HCT116 (cell line): ENCODE measurements at regions not wholly inside any gene's neighbourhood (a gene's known extent, or its start where the extent isn't known, plus 50 kb on each side); places are given as distances from the start of the nearest gene placed in this dataset.

Source experiments
- ATAC-seq: fragments of 200-7000 bp; cut with Tn5 transposase; 2 replicates; pipeline ENCODE4 v1.9.1; 2020; ENCODE audit warnings: mild to moderate bottlenecking, moderate library complexity
- BruUV-seq: library from RNA; stranded (reverse); fragments of 400-500 nt; replicated peaks from 2 replicates; lab custom pipeline; 2021; lab: Mats Ljungman, UMichigan
- CTCF ChIA-PET: fragments of 300-600 bp; sonication (Branson Sonifier 250); formaldehyde crosslinking; loops from one replicate; lab custom pipeline; 2021; ENCODE audit warnings: antibody characterized with exemption; lab: Charles Lee
- POLR2A ChIA-PET: fragments of 300-600, 350-600 bp; sonication (Branson Sonifier 250); formaldehyde crosslinking; loops from one replicate; lab custom pipeline; 2021; ENCODE audit warnings: antibody characterized with exemption; lab: Charles Lee
- RAD21 ChIA-PET, 2 experiments: fragments of 300-600 bp; sonication (Branson Sonifier 250); formaldehyde crosslinking; loops; one replicate each; lab custom pipeline; 2023; ENCODE audit warnings: low total read pairs in 2 of 2; ENCODE audit not compliant: uncharacterized antibody in 2 of 2, unreplicated experiment in 2 of 2, low non-redundant PET in 1 of 2; lab: Charles Lee
- DNase-seq: peaks from one replicate; pipeline ENCODE4 v3.0.0-alpha.2; 2010; ENCODE audit warnings: low read depth, low spot score
- H2AFZ ChIP-seq: fragments of 200-600 bp; shearing (Covaris generic), sonication (generic); 2 replicates; pipeline ENCODE4 v1.6.1; 2017; ENCODE audit warnings: low read depth, mixed run types, mixed read lengths, antibody characterized with exemption, low read length; ENCODE audit not compliant: poor library complexity, severe bottlenecking
- H3K27ac ChIP-seq: 2 replicates; pipeline ENCODE4 v1.5.1; 2012; ENCODE audit warnings: low read depth, low read length
- H3K27me3 ChIP-seq: fragments of 200-600 bp; sonication (generic); 2 replicates; pipeline ENCODE4 v1.6.1; 2016; ENCODE audit warnings: mixed run types, low read length, mixed read lengths; ENCODE audit not compliant: insufficient read depth
- H3K36me3 ChIP-seq, 2 experiments: fragments of 200-500 bp in 1 of 2; fragments of 200-600 bp in 1 of 2; sonication (Bioruptor generic) in 1 of 2; sonication (generic) in 1 of 2; 2 replicates each; pipeline versions ENCODE4 v1.5.1 to v1.6.1; 2014 to 2016; ENCODE audit warnings: low read length in 2 of 2, inconsistent platforms in 1 of 2, mixed read lengths in 1 of 2, mixed run types in 1 of 2; ENCODE audit not compliant: insufficient read depth in 2 of 2, control insufficient read depth in 1 of 2
- H3K4me1 ChIP-seq, 2 experiments: fragments of 200-600 bp in 1 of 2; sonication (generic) in 1 of 2; 2 replicates each; pipeline versions ENCODE4 v1.5.1 to v1.6.1; 2012 to 2017; ENCODE audit warnings: low read length in 2 of 2, inconsistent platforms in 1 of 2, mild to moderate bottlenecking in 1 of 2, mixed read lengths in 1 of 2, mixed run types in 1 of 2, moderate library complexity in 1 of 2; ENCODE audit not compliant: insufficient read depth in 2 of 2, control insufficient read depth in 1 of 2
- H3K4me2 ChIP-seq: fragments of 200-600 bp; sonication (generic); 2 replicates; pipeline ENCODE4 v1.6.1; 2017; ENCODE audit warnings: mixed run types, low read length, mixed read lengths
- H3K4me3 ChIP-seq, 2 experiments: fragments of 200-600 bp in 1 of 2; sonication (generic) in 1 of 2; replicated peaks in 1 of 2; 2 replicates each; pipeline ENCODE4 v1.5.1; 2011 to 2016; ENCODE audit warnings: low read length in 2 of 2, control low read depth in 1 of 2, low read depth in 1 of 2, mild to moderate bottlenecking in 1 of 2, mixed read lengths in 1 of 2, mixed run types in 1 of 2
- H3K79me2 ChIP-seq: fragments of 200-600 bp; sonication (generic); 2 replicates; pipeline ENCODE4 v1.6.1; 2017; ENCODE audit warnings: mild to moderate bottlenecking, mixed run types, low read length, moderate library complexity, mixed read lengths; ENCODE audit not compliant: insufficient read depth
- H3K9ac ChIP-seq: fragments of 200-600 bp; sonication (generic); 2 replicates; pipeline ENCODE4 v1.6.1; 2016; ENCODE audit warnings: low read length, mixed read lengths
- H3K9me2 ChIP-seq: fragments of 200-600 bp; sonication (generic), shearing (Covaris generic); 2 replicates; pipeline ENCODE4 v1.6.1; 2017; ENCODE audit warnings: mixed run types, mild to moderate bottlenecking, moderate library complexity; ENCODE audit not compliant: insufficient read depth
- H3K9me3 ChIP-seq, 2 experiments: fragments of 200-500 bp in 1 of 2; fragments of 200-600 bp in 1 of 2; sonication (Bioruptor generic) in 1 of 2; sonication (generic) in 1 of 2; 2 replicates each; pipeline ENCODE4 v1.6.1; 2014 to 2017; ENCODE audit warnings: low read length in 2 of 2, mixed read lengths in 2 of 2, inconsistent platforms in 1 of 2, low read depth in 1 of 2, mild to moderate bottlenecking in 1 of 2, mixed run types in 1 of 2, moderate library complexity in 1 of 2; ENCODE audit not compliant: control insufficient read depth in 1 of 2, insufficient read depth in 1 of 2
- H4K20me1 ChIP-seq: fragments of 200-600 bp; sonication (generic), shearing (Covaris generic); 2 replicates; pipeline ENCODE4 v1.6.1; 2017; ENCODE audit warnings: mixed run types, mild to moderate bottlenecking, moderate library complexity; ENCODE audit not compliant: insufficient read depth
- ATF3 ChIP-seq: IDR thresholded peaks from 2 replicates; pipeline ENCODE4 v1.6.1; 2012
- CEBPB ChIP-seq: IDR thresholded peaks from 2 replicates; pipeline ENCODE4 v1.6.1; 2012; ENCODE audit warnings: low read depth
- EGR1 ChIP-seq: IDR thresholded peaks from 2 replicates; pipeline ENCODE4 v1.6.1; 2012; ENCODE audit warnings: low read depth
- EZH2 ChIP-seq: fragments of 200-600 bp; sonication (generic); IDR thresholded peaks from 2 replicates; pipeline ENCODE4 v1.6.1; 2017; ENCODE audit warnings: antibody characterized with exemption, mixed run types
- FOSL1 ChIP-seq: IDR thresholded peaks from 2 replicates; pipeline ENCODE4 v1.6.1; 2012; ENCODE audit warnings: low read depth
- JUND ChIP-seq: IDR thresholded peaks from 2 replicates; pipeline ENCODE4 v1.6.1; 2012
- MAX ChIP-seq: IDR thresholded peaks from 2 replicates; pipeline ENCODE4 v1.6.1; 2012
- POLR2A ChIP-seq: IDR thresholded peaks from 2 replicates; pipeline ENCODE4 v1.7.0; 2011; ENCODE audit warnings: borderline replicate concordance; ENCODE audit not compliant: insufficient read depth, insufficient read length; ENCODE audit errors: extremely low read depth
- POLR2AphosphoS5 ChIP-seq: IDR thresholded peaks from 2 replicates; pipeline ENCODE4 v1.6.1; 2011; ENCODE audit warnings: mild to moderate bottlenecking, low read depth, low read length, moderate library complexity
- REST ChIP-seq: IDR thresholded peaks from 2 replicates; pipeline ENCODE4 v1.6.1; 2012; ENCODE audit warnings: low read depth
- SIN3A ChIP-seq: IDR thresholded peaks from 2 replicates; pipeline ENCODE4 v1.6.1; 2012; ENCODE audit warnings: low read depth
- SRF ChIP-seq: IDR thresholded peaks from 2 replicates; pipeline ENCODE4 v1.6.1; 2012; ENCODE audit warnings: low read depth
- TCF7L2 ChIP-seq: IDR thresholded peaks from 2 replicates; pipeline ENCODE4 v1.7.0; 2011; ENCODE audit warnings: borderline replicate concordance, inconsistent platforms; ENCODE audit not compliant: insufficient read depth, insufficient read length; ENCODE audit errors: extremely low read depth
- YY1 ChIP-seq: IDR thresholded peaks from 2 replicates; pipeline ENCODE4 v1.6.1; 2011; ENCODE audit warnings: low read length, low read depth, moderate library complexity, mild to moderate bottlenecking; ENCODE audit not compliant: insufficient replicate concordance; ENCODE audit errors: extremely low read depth
- ZBTB33 ChIP-seq: IDR thresholded peaks from 2 replicates; pipeline ENCODE4 v1.6.1; 2011; ENCODE audit warnings: mild to moderate bottlenecking, low read length, moderate library complexity; ENCODE audit not compliant: insufficient replicate concordance; ENCODE audit errors: extremely low read depth
- ZFX ChIP-seq: fragments of 450-650 bp; IDR thresholded peaks from 2 replicates; pipeline ENCODE4 v1.6.1; 2017
- intact Hi-C: fragments of 100-400 bp; cut with micrococcal nuclease; formaldehyde crosslinking; loops from 2 replicates; pipeline ENCODE4 v1.10.0; 2022

GRCh38 chr3:144265542-144266100, 294.0 kb downstream of the DIPK2A start:
- Histone ChIP-seq H3K4me1 (no peaks in the 10 kb centered on the region), H3K36me3 (no peaks in the 10 kb centered on the region), H3K4me2 (no peak overlapping the region), H4K20me1 (no peaks in the 10 kb centered on the region), H3K9ac (no peak overlapping the region), H3K27me3 (no peaks in the 10 kb centered on the region), H3K4me3 (no peak overlapping the region), H3K79me2 (no peaks in the 10 kb centered on the region), H2AFZ (no peak overlapping the region), H3K9me3 (no peaks in the 10 kb centered on the region), H3K27ac (no peak overlapping the region), H3K9me2 (no peaks in the 10 kb centered on the region)
- BruUV-seq: no TSS peak
- ChIA-PET CTCF (no interaction called here), RAD21 (no interaction called here), POLR2A (no interaction called here)
- no peak for TF ChIP-seq FOSL1
- no peak for TF ChIP-seq EZH2
- TF ChIP-seq SRF: no peak
- DNase-seq: no peak
- ATAC-seq: no peak
- intact Hi-C loops: no loop called here

- no peak overlapping the region for H3K9ac ChIP-seq
- TF ChIP-seq EGR1: no peak
- TF ChIP-seq ZFX: no peak
- TF ChIP-seq POLR2A: no peak
- TF ChIP-seq JUND: no peak
- no peak for TF ChIP-seq SRF
- no peak for TF ChIP-seq TCF7L2
- TF ChIP-seq YY1: no peak
- no peak for TF ChIP-seq EZH2
- no peak for TF ChIP-seq FOSL1
- no peak for TF ChIP-seq MAX
- no peak for TF ChIP-seq ATF3
- no peak for TF ChIP-seq REST
- TF ChIP-seq SIN3A: no peak
- no peak for TF ChIP-seq CEBPB
- TF ChIP-seq ZBTB33: no peak
- no peak for TF ChIP-seq POLR2AphosphoS5
- TF ChIP-seq, all 23 proteins: peak for 0
- Histone ChIP-seq H3K4me2 (no peak overlapping the region), H3K27ac (no peak overlapping the region), H2AFZ (no peak overlapping the region), H3K79me2 (no peaks in the 10 kb centered on the region), H4K20me1 (no peaks in the 10 kb centered on the region), H3K4me3 (no peak overlapping the region), H3K4me1 (no peaks in the 10 kb centered on the region), H3K9me3 (no peaks in the 10 kb centered on the region), H3K36me3 (no peaks in the 10 kb centered on the region), H3K9me2 (no peaks in the 10 kb centered on the region), H3K27me3 (no peaks in the 10 kb centered on the region)
- intact Hi-C loops: no loop called here
- ChIA-PET POLR2A (no interaction called here), RAD21 (no interaction called here), CTCF (no interaction called here)
- ATAC-seq (no peak), DNase-seq (no peak)
- no TSS peak for BruUV-seq
Observed at GRCh38 chr3:144270100-144270499, 298.5 kb downstream of the DIPK2A start.
